ENCODE measurements at regions not wholly inside any gene's neighbourhood (a gene's known extent, or its start where the extent isn't known, plus 50 kb on each side); places are given as distances from the start of the nearest gene placed in this dataset.
"Not testable (repeated sequence)": the region's sequence is repeated elsewhere in the genome, so short reads cannot be mapped to it uniquely, and the experiment has no call there.

DNA sequence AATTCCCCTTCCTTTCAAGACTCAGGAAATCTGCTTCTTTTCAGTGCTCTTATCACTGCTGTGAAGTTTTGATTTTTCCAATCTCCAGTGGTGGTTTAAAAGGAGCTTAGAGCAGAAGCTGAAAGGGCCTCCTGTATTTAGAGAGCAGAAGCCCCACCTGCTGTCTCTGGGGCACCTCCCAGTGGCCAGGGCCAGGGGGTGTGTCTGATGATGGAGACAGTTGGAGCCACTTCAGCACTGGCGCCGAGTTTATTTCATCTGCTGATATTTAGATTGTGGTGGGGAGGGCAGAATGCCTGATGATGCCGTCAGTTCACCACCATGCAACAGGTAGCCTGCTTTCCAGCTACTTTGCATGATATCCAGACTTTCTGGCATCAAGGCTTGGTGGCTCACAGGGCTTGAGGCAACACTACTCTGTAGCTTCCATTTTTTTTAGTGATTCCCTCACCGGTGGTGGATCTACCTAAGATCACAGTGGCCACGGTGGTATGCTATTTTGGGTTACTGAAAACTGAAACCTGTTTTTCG, 371.9 kb downstream of the KCNRG start:
- DNase-seq, result no peak

- DNase-seq, result no peak
These were observed 373.2 kb downstream of the KCNRG start for GRCh38 chr13:50388481-50388880.

DNA sequence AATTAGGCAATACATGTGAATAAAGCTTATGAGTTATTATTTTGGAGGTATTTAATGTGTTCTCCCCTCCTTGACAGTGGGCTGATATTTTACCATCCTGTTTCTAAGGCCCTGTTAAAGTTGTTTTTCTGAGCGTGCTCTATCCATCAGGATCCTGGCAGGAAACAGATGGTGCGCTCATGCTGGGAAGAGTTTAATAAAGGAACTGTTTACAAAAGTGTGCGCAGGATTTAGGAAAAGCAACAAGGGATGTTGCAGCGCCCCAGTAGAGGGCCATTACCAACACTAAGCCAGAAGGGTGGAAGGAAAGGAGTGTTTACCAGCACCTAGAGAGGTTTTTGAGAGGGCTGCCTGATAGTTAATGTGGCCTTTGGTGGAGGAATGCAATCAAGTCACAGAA, 374.5 kb downstream of the KCNRG start:
- no peak for DNase-seq

DNA sequence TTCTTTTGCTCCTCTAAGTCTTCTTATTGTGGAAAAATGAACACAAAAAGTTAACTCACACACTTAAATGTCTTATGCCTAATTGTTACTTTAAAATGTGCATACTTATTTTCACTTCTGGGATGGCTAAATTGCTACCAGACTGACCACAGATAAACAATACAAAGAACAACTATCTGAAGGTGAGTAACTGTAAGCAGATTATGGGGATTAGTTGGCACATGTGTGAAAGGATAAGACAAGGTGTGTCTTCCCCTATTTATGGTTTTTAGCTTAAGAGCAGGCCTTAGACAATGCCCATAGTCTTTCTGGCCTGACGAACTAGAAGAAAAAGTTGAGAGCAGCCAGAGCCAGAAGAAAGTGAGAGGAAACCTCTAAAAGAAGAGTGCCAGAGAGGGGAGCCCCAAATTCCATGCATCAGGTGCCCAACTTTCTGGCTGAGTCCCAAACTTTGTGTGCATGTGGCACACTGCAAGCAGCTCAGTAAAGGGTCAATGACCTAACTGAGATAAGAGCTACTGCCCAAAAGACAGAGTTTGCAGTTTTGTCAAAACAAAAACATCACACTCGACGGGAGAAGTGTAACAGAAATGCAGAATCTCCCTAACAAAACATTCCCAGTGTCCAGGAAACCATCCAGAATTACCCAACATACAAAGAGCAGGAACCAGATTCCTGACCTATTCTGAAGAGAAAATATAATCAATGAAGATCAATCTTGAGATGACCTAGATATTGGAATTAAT, 375.4 kb downstream of the KCNRG start:
- no peak for DNase-seq

- DNase-seq, result no peak
These were observed 377.7 kb downstream of the KCNRG start for GRCh38 chr13:50392977-50393376.

DNA sequence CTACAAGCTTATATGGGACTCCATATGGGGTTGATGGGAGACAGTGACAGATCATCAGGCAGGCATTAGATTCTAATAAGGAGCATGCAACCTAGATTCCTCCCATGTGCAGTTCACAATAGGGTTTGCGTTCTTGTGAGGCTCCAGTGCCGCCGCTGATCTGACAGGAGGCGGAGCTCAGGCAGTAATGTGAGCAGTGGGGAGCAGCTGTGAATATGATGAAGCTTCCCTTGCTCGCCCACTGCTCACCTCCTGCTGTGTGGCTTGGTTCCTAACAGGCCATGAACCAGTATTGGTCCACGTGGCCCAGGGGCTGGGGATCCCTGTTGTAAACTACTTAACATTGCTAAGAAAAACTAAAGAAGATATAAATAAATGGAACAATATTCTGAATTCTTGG, 378.4 kb downstream of the KCNRG start:
- DNase-seq, result no peak

GRCh38 chr13:50396001-50396400, 380.8 kb downstream of the KCNRG start:
- no peak for DNase-seq

GRCh38 chr13:50396618-50397017, 381.4 kb downstream of the KCNRG start:
- not testable (repeated sequence) for DNase-seq

- no peak for DNase-seq
These were observed 384.9 kb downstream of the KCNRG start for GRCh38 chr13:50400035-50400726.

DNA sequence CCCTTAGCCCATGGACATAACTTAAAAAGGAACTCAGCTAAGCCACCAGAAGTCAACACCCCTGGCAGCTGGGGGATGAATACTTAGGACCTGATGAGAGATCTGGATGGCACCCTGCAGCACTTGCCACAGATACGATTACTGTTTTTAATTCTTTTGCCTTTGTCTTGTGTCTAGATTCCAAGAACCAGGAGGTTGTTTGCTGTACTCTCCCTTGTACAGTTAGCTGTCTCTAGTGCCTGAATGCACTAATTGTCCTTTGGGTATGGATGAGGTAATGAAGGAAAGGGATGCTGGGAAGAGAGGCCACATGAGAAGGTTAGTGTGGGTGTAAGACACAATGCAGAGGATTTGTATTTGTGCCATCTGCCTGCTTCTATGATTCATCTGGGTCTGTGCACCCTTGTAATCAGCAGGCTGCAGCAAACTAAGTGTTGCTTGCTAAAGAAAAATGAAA, 385.8 kb downstream of the KCNRG start:
- DNase-seq, result no peak

- no peak for DNase-seq
These were observed 386.6 kb downstream of the KCNRG start for GRCh38 chr13:50401721-50402465.

GRCh38 chr13:50403311-50403710, 388.1 kb downstream of the KCNRG start:
- DNase-seq, result no peak

DNA sequence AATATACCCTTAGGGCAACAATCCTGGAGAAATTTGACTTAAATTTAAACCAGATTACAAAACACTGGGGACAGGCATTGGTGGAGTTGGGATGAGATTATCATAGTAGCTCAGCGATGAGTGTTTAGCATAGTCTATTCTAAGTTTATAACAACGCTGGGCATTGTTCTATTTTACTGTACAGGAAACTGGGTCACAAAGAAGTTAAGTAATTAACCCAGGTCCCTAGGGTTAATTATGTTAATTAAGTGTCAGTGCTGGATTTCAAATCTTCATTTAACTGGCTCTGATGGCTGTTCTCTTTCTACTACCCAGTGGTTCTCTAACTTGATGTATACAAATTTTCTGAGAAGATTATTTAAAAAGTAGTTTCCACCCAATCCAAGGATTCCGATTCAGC, 388.9 kb downstream of the KCNRG start:
- DNase-seq, result no peak

DNA sequence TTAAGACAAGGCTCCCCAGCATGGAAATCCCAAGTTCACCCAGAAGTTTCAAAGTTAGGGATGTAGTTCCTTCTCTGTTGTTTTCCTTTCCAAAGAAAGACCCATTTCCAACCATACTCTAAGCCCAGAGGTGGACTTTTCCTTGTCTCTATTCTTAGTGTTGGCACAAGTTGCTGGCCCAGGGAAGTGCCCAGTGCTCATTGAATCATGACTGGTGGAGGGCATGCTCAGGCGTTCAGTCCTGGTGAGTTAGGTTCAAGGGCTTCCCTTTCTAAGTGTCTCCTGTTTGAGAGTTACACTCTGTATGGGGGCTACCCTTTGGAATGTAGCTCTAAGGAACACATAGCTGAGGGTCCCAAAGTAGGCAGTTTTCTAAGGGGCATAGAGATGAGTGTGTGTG, 389.5 kb downstream of the KCNRG start:
- DNase-seq, result no peak

- no peak for DNase-seq
These were observed 391.6 kb downstream of the KCNRG start for GRCh38 chr13:50406831-50407230.

GRCh38 chr13:50408068-50408467, 392.8 kb downstream of the KCNRG start:
- no peak for DNase-seq

DNA sequence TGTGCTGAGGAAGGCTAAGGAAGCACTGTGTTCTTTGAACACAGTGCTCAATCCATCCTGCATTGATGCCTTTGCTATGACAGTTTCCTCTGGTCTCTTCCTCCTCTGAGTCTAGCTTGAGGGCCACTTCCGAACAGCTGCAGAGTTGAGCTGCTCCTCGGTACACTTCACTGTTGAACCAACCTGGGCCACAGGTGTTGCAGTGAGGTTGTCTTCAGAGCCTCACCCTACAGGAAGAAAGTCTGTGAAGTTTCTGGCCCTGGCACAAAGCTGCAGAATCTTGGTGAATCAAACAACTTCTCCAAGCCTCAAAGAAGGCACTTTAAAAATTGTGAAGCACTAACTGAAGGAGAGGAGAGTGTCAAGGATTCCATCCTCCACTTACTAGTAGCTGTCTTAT, 394.0 kb downstream of the KCNRG start:
- no peak for DNase-seq

DNA sequence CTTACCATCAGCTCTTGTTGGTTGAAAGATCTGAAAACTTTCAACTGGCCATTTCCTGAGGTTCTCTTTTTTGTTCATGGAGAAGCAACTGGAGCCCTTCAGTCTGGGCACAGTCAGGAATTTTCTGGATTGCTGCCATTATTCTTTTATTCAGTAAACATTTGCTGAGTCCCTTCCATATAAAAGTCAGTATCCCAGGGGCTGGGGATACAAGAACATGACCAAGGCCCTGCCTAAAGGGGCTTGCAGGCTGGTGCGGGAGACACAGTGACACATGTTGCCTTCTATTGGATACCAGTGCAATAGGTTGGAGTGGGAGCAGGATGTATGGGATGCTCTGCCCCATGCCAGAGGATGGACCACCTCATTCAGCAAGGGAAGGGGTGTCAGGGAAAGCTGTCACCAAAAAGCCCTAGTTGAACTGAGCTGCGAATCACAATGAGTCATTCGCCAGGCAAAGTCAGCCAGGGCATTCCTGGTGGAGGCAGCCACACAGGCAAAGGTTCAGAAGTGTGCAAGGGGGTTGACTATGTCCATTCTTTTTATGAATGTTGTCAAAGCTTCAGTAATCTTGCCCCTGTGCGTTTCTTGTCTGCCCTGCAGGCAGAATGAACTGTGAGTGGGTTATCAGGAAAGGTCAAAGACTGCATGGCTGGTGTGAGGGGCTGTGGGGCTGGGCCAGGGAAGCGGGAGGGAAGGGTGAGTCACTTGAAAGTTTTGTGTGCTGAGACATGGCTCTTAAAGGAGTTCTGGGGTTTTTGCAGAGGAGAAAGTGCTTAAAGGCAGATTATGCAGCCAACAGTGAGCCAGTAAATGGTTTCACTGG, 395.9 kb downstream of the KCNRG start:
- no peak for DNase-seq

- no peak for DNase-seq
These were observed 396.9 kb downstream of the KCNRG start for GRCh38 chr13:50412046-50412617.

DNA sequence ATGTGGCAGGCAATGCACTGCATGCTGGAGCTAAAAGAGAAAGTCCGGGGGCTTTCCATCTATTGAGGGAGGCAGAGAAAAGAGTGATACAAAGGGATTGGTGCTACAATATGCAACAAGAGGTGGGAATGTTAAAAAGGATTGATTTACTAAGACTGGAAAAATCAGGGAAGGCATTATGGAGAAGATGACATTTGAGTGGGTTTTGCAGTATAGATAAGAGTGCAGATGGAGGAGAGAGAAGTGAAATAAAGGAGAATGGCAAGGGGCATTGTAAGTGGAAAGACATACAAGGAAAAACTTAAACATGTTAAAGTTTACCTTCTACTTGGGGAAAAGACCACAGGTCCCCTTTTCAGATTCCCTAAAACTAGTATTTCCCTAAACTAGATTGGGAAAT, 399.4 kb downstream of the KCNRG start:
- DNase-seq, result no peak

DNA sequence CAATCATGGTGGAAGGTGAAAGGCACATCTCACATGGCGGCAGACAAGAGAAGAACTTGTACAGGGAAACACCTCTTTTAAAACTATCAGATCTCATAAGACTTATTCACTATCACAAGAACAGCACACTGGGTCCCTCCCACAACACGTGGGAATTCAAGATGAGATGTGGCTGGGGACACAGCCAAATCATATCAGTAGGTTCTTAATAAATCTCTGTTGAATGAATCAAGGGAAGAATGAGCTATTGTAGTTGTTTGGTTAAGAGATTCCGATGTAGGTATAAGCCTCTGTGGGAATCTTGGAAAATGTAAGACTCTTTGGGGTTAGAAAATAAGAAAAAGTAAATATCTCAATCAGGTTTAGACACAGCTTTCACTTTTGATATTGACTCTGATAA, 400.2 kb downstream of the KCNRG start:
- no peak for DNase-seq
